ENCODE measurements at regions not wholly inside any gene's neighbourhood (a gene's known extent, or its start where the extent isn't known, plus 50 kb on each side); places are given as distances from the start of the nearest gene placed in this dataset.
A peak's percentile ranks its signal among the peaks of the same experiment; 100 is the strongest.

- Histone ChIP-seq H3K27ac (no peak overlapping the region), H3K4me1 (peaks cover 24% of the 10 kb centered on the region), H3K4me3 (no peak overlapping the region), H3K9me3 (no peaks in the 10 kb centered on the region), H3K27me3 (no peaks in the 10 kb centered on the region), H3K36me3 (no peaks in the 10 kb centered on the region)
- no peak for DNase-seq (ENCODE audit: low spot score in 2 of 2)
- TF ChIP-seq POLR2A (IDR thresholded peaks at IDR 0.05), result no peak
- no peak for TF ChIP-seq EP300 (IDR thresholded peaks at IDR 0.05)
- TF ChIP-seq POLR2AphosphoS5 (IDR thresholded peaks at IDR 0.05), result no peak
- no peak for TF ChIP-seq CTCF (IDR thresholded peaks at IDR 0.05)
- WGBS, result 91% methylated on average over 8 of the region's 8 CpGs
These were observed 101.1 kb downstream of the B3GNT2 start for GRCh38 chr2:62296832-62297623.

GRCh38 chr2:62296034-62296831 is 100.3 kb downstream of the B3GNT2 start:
- TF ChIP-seq CTCF (IDR thresholded peaks at IDR 0.05), result no peak
- TF ChIP-seq POLR2A (IDR thresholded peaks at IDR 0.05), result no peak
- no peak for TF ChIP-seq POLR2AphosphoS5 (IDR thresholded peaks at IDR 0.05)
- no peak for TF ChIP-seq EP300 (IDR thresholded peaks at IDR 0.05)
- Histone ChIP-seq H3K4me3 (no peak overlapping the region), H3K9me3 (no peaks in the 10 kb centered on the region), H3K27ac (no peak overlapping the region), H3K4me1 (peaks cover 29% of the 10 kb centered on the region), H3K27me3 (no peaks in the 10 kb centered on the region), H3K36me3 (no peaks in the 10 kb centered on the region)
- 87% methylated on average over 19 of the region's 19 CpGs for WGBS
- no peak for DNase-seq (ENCODE audit: low spot score in 2 of 2)

- 44% methylated on average over 16 of the region's 18 CpGs for WGBS
- Histone ChIP-seq H3K27ac (peak overlapping the region; percentile 67), H3K36me3 (no peaks in the 10 kb centered on the region), H3K4me3 (peak overlapping the region; percentile 23), H3K9me3 (no peaks in the 10 kb centered on the region), H3K27me3 (no peaks in the 10 kb centered on the region), H3K4me1 (peaks cover 29% of the 10 kb centered on the region)
- DNase-seq (ENCODE audit: low spot score in 2 of 2), result peak in 1 of 2 donors; percentile 72
- TF ChIP-seq CTCF (IDR thresholded peaks at IDR 0.05) (no peak), POLR2AphosphoS5 (IDR thresholded peaks at IDR 0.05) (no peak), EP300 (IDR thresholded peaks at IDR 0.05) (no peak), POLR2A (IDR thresholded peaks at IDR 0.05) (no peak)
These were observed 97.8 kb downstream of the B3GNT2 start for GRCh38 chr2:62293490-62294271.

- no peak for TF ChIP-seq CTCF (IDR thresholded peaks at IDR 0.05)
- Histone ChIP-seq H3K27me3 (no peaks in the 10 kb centered on the region), H3K36me3 (no peaks in the 10 kb centered on the region), H3K4me1 (peaks cover 33% of the 10 kb centered on the region), H3K9me3 (no peaks in the 10 kb centered on the region), H3K27ac (peak overlapping the region; percentile 67), H3K4me3 (no peak overlapping the region)
- WGBS, result 71% methylated on average over 4 of the region's 6 CpGs
- no peak for DNase-seq (ENCODE audit: low spot score in 2 of 2)
These were observed 97.2 kb downstream of the B3GNT2 start for GRCh38 chr2:62293151-62293489.

GRCh38 chr2:62292190-62292589 is 96.3 kb downstream of the B3GNT2 start:
- H3K9me3 ChIP-seq, result no peaks in the 10 kb centered on the region
- no peak for TF ChIP-seq CTCF (IDR thresholded peaks at IDR 0.05)
- peak overlapping the region; percentile 9 for H3K27ac ChIP-seq
- H3K4me3 ChIP-seq, result no peak overlapping the region
- 31% methylated on average over 4 of the region's 4 CpGs for WGBS
- no peak for DNase-seq (ENCODE audit: low spot score in 2 of 2)
- peaks cover 39% of the 10 kb centered on the region for H3K4me1 ChIP-seq
- no peaks in the 10 kb centered on the region for H3K27me3 ChIP-seq
- H3K36me3 ChIP-seq, result no peaks in the 10 kb centered on the region
